ENCODE measurements at regions not wholly inside any gene's neighbourhood (a gene's known extent, or its start where the extent isn't known, plus 50 kb on each side); places are given as distances from the start of the nearest gene placed in this dataset.
A peak's percentile ranks its signal among the peaks of the same experiment; 100 is the strongest.

- DNase-seq (ENCODE audit: low spot score) = no peak
Measured at GRCh38 chr5:112025757-112026156, 268.8 kb upstream of the NREP start.

DNA sequence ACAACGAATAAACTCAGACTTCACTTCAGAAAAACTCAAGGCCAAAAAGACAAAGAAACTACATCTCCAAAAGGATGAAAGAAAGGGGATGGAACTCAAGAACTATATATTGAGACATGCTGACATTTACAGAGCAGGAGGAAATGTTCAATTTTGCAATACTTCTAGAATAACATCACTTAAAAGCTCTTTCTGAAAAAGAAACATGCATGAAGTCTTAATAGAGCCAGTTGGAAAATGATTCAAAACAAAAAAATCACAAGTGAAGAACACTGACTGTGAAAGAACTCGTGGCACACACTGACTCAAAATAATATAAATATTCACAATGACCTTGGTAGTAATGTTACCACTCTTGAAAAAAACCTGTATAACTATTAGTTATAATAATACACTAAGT lies 267.8 kb upstream of the NREP start:
- no peak for DNase-seq (ENCODE audit: low spot score)

- DNase-seq (ENCODE audit: low spot score) = no peak
Measured at GRCh38 chr5:112024221-112024620, 267.2 kb upstream of the NREP start.

DNA sequence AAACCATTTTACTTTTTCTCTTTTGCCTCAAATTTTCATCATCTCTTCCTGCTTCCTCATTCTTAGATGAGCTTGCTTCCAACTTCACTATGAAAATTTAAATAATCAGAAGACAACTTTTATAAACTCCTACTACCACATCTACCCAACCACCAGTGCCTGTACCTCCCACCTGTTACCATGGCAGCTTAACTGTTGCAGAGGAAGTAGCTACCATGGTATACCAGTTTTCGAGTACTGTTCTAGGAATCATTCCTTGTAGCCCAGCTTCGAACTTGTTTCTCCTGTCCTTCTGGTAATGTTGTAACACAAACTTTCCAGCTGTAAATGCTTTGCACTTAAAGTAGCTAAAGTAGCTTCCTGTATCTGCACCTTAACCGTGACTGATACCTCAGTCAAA lies 266.8 kb upstream of the NREP start:
- DNase-seq (ENCODE audit: low spot score) = no peak

DNA sequence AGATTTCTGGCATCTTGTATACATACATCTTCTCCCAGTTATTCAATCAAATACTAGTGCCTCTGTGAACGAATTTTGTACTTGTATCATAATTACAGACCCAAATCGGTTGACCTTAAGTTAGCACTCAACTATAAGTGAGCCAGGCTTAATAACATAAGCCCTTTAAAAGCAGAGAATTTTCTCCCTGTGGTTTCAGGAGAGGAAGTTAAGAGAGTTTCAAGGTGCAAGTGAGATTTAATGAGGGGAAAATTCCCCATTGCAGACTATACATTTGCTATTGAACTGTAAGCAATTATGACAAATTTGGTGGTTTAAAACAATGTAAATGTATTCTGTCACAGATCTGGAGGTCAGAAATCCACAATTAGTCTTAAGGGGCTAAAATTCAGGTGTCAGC lies 261.9 kb upstream of the NREP start:
- no peak for DNase-seq (ENCODE audit: low spot score)

DNA sequence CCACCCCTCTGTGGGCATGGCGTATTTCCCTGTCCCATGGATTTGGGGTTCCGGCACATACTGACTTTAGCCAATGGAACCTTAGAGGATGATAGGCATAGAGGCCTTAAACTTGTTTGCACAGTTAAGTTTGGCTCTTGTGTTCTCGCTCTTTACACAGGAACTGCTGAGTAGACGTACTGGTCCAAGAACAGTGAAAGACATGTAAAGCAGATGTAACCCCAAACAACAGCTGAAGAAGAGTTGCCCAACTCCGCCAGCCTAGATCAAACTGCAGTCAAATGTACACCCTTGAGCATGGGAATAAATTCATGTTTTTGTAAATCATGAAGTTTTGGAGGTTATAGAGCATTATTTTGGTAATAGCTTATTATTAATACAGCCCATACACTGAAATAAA lies 260.0 kb upstream of the NREP start:
- DNase-seq (ENCODE audit: low spot score) = no peak

GRCh38 chr5:112014783-112015395 lies 257.9 kb upstream of the NREP start:
- no peak for DNase-seq (ENCODE audit: low spot score)

- no peak for DNase-seq (ENCODE audit: low spot score)
Measured at GRCh38 chr5:112013660-112014059, 256.7 kb upstream of the NREP start.

- peak; percentile 18 for DNase-seq (ENCODE audit: low spot score)
Measured at GRCh38 chr5:112012104-112012503, 255.1 kb upstream of the NREP start.

DNA sequence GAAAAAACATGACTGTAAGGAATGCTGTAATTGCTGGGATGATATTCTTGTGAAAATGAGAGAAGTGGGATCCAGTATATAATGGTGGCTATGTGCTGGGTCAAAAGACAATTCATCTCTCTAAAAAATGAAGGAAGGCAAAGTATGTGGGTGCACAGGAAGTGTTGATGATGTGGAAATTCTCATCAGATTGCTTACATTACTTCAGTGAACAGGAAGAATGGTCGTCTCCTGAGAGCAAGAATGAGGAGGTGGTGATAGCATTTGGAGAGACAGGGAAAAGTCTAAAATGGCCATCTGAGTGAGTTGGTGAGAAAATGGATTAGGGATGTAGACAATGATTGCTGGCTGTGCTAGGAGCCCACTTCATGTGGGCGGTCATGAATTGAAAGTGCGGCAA lies 253.5 kb upstream of the NREP start:
- no peak for DNase-seq (ENCODE audit: low spot score)

GRCh38 chr5:112006721-112007120 lies 249.7 kb upstream of the NREP start:
- no peak for DNase-seq (ENCODE audit: low spot score)

DNA sequence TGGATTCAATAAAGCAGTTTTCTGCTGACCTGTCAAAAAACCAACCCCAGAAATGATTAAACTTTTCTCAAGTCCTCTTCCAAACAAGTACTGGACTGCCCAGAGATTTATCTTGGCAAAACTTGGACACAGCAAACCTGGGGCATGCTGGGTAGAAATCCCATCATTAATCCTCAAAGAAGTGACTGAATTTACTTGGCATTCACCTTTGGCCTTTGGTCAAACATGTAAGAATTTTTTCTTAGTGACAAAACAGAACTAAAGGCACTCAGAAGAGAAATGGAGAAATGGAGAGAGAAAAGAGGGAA lies 248.6 kb upstream of the NREP start:
- no peak for DNase-seq (ENCODE audit: low spot score)

- no peak for DNase-seq (ENCODE audit: low spot score)
Measured at GRCh38 chr5:112004867-112005622, 248.1 kb upstream of the NREP start.

GRCh38 chr5:112002376-112002775 lies 245.4 kb upstream of the NREP start:
- DNase-seq (ENCODE audit: low spot score) = no peak

- no peak for DNase-seq (ENCODE audit: low spot score)
Measured at GRCh38 chr5:111999286-111999685, 242.3 kb upstream of the NREP start.

GRCh38 chr5:111998871-111999270 lies 241.9 kb upstream of the NREP start:
- no peak for DNase-seq (ENCODE audit: low spot score)

GRCh38 chr5:111997711-111998110 lies 240.7 kb upstream of the NREP start:
- peak; percentile 14 for DNase-seq (ENCODE audit: low spot score)

- no peak for DNase-seq (ENCODE audit: low spot score)
Measured at GRCh38 chr5:111997308-111997707, 240.3 kb upstream of the NREP start.

- no peak for DNase-seq (ENCODE audit: low spot score)
Measured at GRCh38 chr5:111996574-111996973, 239.6 kb upstream of the NREP start.

GRCh38 chr5:111995701-111996100 lies 238.7 kb upstream of the NREP start:
- DNase-seq (ENCODE audit: low spot score) = no peak

GRCh38 chr5:111993242-111993641 lies 236.2 kb upstream of the NREP start:
- DNase-seq (ENCODE audit: low spot score) = no peak

DNA sequence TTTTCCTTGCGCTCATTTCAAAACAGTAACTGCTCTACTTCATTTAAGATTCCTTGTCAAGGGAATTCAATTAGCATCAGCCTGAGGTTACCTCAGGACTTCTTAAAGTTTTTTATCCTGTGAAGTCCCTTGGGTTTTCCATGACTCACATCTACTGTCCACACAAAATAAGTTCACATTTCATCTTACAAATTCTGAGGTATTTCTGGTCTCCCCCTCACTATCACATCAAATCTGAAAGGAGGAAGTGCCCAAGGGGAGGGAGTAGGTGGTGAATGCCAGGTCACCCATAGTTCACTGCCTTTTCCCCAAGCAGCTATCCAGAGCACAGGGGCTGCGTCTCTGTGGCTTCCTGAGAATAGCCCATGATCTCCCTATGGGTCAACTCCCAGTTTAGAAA lies 227.1 kb upstream of the NREP start:
- DNase-seq (ENCODE audit: low spot score) = no peak

DNA sequence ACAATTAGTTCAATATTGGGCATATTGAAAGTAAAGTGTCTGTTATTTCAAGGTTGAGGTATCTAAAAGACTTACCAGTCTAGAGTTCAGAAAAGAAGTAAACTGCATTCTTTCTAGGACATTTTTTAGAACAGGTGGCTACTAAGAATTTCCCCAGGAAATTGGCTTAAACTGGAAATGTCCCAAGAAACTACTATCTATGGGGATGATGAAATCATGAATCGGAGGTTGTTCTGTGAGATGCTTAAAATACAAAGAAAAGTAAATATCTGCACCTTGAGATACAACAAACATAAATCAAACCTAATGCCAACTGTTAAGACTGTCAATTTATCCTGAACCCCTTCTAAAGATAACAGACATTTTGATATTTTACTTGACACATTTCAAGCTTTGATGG lies 226.5 kb upstream of the NREP start:
- DNase-seq (ENCODE audit: low spot score) = no peak

- DNase-seq (ENCODE audit: low spot score) = no peak
Measured at GRCh38 chr5:111977436-111977829, 220.4 kb upstream of the NREP start.
